Mucosa of rectum (tissue), 2 donors: ENCODE measurements at regions not wholly inside any gene's neighbourhood (a gene's known extent, or its start where the extent isn't known, plus 50 kb on each side); places are given as distances from the start of the nearest gene placed in this dataset.

Experiments used
- H3K27ac ChIP-seq, 2 donors: one replicate each; pipeline ENCODE4 v1.7.0; 2013; ENCODE audit warnings: inconsistent platforms in 2 of 2, low read depth in 2 of 2, low read length in 2 of 2
- H3K27me3 ChIP-seq, 2 donors: one replicate each; pipeline ENCODE4 v1.7.0; 2013; ENCODE audit warnings: low read length in 2 of 2; ENCODE audit not compliant: control insufficient read depth in 2 of 2, insufficient read depth in 2 of 2
- H3K36me3 ChIP-seq, 2 donors: one replicate each; pipeline ENCODE4 v1.7.0; 2013; ENCODE audit warnings: low read length in 2 of 2; ENCODE audit not compliant: control insufficient read depth in 2 of 2, insufficient read depth in 2 of 2
- H3K4me1 ChIP-seq, 2 donors: one replicate each; pipeline ENCODE4 v1.7.0; 2013; ENCODE audit warnings: low read length in 2 of 2, mild to moderate bottlenecking in 1 of 2; ENCODE audit not compliant: control insufficient read depth in 2 of 2, insufficient read depth in 2 of 2
- H3K4me3 ChIP-seq, 2 donors: one replicate each; pipeline ENCODE4 v1.7.0; 2013; ENCODE audit warnings: low read length in 2 of 2
- H3K9ac ChIP-seq, 2 donors: one replicate each; pipeline ENCODE4 v1.7.0; 2013; ENCODE audit warnings: low read length in 2 of 2, low read depth in 1 of 2, mild to moderate bottlenecking in 1 of 2
- H3K9me3 ChIP-seq, 2 donors: one replicate each; pipeline ENCODE4 v1.7.0; 2013; ENCODE audit warnings: low read length in 2 of 2; ENCODE audit not compliant: control insufficient read depth in 2 of 2
- donor health status: healthy.
- donor health status: Normal muscosa, but diverticular disease.

DNA sequence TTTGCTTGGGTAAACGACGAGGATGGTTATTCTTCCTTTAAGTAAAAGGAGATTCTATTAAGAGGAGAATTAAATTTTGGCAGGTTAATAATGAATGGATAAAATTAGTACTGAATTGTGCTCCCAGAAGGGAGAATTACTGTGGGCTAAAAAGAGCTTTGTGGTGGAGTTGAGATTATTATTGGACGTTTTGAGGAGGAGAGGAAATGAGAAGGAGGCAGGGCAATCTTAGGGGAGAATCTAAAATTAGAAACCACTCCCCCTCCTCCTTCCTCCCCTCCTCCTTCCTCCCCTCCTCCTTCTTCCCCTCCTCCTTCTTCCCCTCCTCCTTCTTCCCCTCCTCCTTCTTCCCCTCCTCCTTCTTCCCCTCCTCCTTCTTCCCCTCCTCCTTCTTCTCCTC lies 331.8 kb downstream of the PRL start:
- Histone ChIP-seq H3K4me1 (no peaks in the 10 kb centered on the region), H3K27me3 (no peaks in the 10 kb centered on the region), H3K27ac (no peak overlapping the region), H3K9me3 (no peaks in the 10 kb centered on the region), H3K36me3 (no peaks in the 10 kb centered on the region), H3K9ac (no peak overlapping the region), H3K4me3 (no peak overlapping the region)

DNA sequence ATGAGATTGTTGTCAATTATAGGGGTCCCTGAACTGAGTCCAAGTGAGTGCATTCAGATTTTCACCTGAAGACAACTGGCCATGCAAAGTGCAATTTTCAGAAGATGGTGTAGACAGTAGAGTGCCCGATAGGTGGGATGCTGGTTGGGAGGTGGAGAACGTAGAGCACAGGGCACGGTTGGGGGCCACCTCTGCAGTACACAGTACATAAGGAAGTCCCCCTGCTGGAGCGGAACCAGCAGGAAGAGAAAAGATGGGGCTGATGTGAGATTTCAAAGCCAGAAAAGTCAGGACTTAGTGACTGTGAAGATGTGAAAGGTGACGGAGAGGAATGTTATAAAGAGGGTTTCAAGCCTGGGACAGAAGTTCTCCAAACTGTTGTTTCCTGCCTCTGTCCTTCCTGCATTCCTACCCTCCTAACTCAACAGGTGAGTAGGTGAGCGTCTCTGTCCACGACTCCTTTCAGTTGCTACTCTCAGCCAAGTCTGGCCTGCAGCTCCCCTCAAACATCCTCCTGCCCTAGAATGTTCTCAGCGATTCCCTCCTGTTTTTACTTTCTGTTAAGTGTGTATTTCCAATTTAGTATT lies 330.8 kb downstream of the PRL start:
- Histone ChIP-seq H3K27ac (no peak overlapping the region), H3K4me3 (no peak overlapping the region), H3K36me3 (no peaks in the 10 kb centered on the region)

DNA sequence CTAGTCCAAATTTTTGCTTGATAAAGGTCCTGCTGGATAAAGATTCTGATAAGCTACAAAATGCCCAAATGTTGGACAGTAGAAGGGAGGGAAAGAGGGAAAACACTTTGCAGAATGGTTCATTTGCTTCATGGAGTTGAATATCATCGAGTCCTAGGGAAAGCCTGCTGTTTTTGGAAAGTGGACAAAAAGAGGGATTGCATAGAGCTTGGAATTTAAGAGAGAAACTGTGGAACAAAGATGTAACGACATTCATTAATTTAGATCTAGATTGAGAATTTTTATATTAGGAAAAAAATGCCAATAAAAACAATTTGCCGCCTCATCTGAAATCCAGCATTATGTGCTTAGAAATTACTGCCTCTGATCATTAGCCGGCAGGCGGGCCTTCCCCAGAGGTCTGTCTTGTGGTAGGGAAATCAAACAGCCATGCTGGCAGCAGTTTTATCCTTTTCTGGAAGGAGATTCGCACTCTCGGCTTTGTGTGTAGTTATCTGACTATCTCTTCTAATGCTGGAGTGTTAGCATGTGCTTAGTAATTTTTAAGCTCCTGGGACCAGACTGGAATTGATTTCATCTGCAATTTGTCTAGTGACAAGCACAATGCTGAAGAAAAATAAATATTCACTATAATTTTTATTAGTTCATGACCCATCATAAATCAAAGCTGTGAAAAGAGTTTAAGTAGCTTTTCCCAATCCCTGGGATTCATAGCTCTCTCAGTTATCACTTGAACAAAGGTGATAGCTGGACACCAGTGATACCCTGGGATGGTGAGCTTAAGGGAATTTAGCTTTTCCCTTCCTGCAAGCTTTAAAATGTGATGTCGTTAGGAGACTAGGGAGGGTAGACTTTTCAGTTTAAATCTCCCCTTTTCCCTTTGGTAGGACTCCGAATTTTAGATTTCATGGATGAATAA lies 329.5 kb downstream of the PRL start:
- H3K27ac ChIP-seq = no peak overlapping the region
- no peaks in the 10 kb centered on the region for H3K27me3 ChIP-seq
- no peak overlapping the region for H3K4me3 ChIP-seq
- no peaks in the 10 kb centered on the region for H3K9me3 ChIP-seq
- H3K36me3 ChIP-seq = no peaks in the 10 kb centered on the region
- H3K9ac ChIP-seq = no peak overlapping the region
- no peaks in the 10 kb centered on the region for H3K4me1 ChIP-seq

More for the DNA sequence above, 330.8 kb downstream of the PRL start:
- Histone ChIP-seq H3K9me3 (no peaks in the 10 kb centered on the region), H3K27me3 (no peaks in the 10 kb centered on the region), H3K4me1 (no peaks in the 10 kb centered on the region), H3K9ac (no peak overlapping the region)

DNA sequence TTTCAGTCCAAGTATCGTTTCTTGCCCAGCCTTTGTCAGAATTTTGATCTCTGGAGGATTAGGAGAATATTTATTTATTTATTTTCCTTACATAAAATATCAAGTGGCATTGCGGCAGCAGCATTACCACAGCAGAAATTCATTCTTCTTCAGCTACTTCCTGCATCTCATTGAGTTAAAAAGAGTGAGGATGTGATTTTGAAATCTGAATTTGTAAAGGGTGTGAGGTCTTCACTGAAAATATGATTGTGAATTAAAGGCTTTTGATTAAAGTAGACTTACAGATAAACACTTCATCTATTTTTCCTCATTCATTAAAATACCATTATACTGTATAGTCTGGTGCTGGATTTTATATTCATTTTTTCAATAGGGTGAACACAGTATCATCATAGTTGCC lies 328.4 kb downstream of the PRL start:
- Histone ChIP-seq H3K27ac (no peak overlapping the region), H3K9me3 (no peaks in the 10 kb centered on the region), H3K27me3 (no peaks in the 10 kb centered on the region), H3K9ac (no peak overlapping the region), H3K4me3 (no peak overlapping the region), H3K36me3 (no peaks in the 10 kb centered on the region), H3K4me1 (no peaks in the 10 kb centered on the region)

DNA sequence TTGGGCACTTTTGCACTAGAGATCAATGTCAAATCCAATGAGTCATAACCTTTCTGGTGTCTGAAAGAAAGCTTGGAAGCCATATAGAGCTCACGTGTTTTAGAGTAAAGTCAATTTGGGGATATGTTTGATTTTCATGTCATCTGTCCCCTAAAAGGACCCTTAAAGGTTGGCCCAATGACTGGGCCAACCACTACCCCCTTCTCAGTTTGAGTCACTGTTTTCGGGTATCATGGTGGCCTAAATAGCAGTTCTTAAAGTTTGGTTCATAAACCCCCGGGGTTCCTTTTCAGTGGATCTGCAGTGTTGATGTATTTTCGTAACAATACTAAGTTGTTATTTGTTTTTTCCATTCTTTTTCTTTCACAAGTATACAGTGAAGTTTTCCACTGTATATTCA lies 327.6 kb downstream of the PRL start:
- H3K27me3 ChIP-seq = no peaks in the 10 kb centered on the region
- no peaks in the 10 kb centered on the region for H3K36me3 ChIP-seq
- H3K4me3 ChIP-seq = no peak overlapping the region
- no peak overlapping the region for H3K9ac ChIP-seq
- H3K9me3 ChIP-seq = no peaks in the 10 kb centered on the region
- no peak overlapping the region for H3K27ac ChIP-seq
- no peaks in the 10 kb centered on the region for H3K4me1 ChIP-seq

- H3K9ac ChIP-seq = no peak overlapping the region
- no peaks in the 10 kb centered on the region for H3K36me3 ChIP-seq
- H3K4me1 ChIP-seq = no peaks in the 10 kb centered on the region
- H3K27me3 ChIP-seq = no peaks in the 10 kb centered on the region
- no peaks in the 10 kb centered on the region for H3K9me3 ChIP-seq
- no peak overlapping the region for H3K27ac ChIP-seq
- H3K4me3 ChIP-seq = no peak overlapping the region
These were observed 326.1 kb downstream of the PRL start for GRCh38 chr6:21970569-21971300.

DNA sequence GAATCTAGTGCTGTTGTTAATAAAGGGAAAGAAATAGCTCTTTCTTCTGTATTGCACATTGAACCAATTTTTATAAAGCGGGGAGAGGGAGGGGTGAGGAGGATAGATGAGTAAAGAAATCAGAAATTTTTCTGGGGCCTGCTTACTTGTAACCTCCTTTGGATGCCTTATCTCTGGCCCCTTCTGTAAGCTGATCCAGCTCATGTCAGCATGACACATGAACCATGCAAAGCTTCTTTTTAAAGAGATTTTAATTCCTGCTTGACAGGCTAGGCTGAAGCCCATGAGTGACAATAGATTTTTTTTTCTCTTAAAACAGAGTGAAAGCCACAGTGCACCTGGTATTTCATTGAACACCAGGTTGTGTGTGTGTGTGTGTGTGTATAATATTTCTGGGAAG lies 325.3 kb downstream of the PRL start:
- H3K9me3 ChIP-seq = no peaks in the 10 kb centered on the region
- H3K4me1 ChIP-seq = no peaks in the 10 kb centered on the region
- no peak overlapping the region for H3K9ac ChIP-seq
- H3K36me3 ChIP-seq = no peaks in the 10 kb centered on the region
- H3K27me3 ChIP-seq = no peaks in the 10 kb centered on the region
- no peak overlapping the region for H3K27ac ChIP-seq
- no peak overlapping the region for H3K4me3 ChIP-seq

DNA sequence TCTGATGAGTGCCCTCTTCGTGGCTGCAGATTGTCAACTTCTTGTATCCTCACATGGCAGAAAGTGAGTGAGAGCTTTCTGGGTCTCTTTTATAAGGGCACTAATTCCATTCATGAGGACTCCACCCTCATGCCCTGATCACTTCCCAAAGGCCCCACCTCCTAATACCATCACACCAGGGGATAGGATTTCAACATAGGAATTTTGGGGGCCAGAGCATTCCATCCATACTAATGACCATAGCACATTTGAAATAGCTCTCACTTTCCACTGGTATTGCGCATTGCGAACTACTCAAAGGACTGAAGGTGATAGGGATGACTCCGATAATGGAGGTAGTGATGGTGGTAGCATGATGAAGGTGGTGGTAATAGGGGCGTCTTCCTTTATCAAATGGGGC lies 324.3 kb downstream of the PRL start:
- Histone ChIP-seq H3K36me3 (no peaks in the 10 kb centered on the region), H3K4me1 (no peaks in the 10 kb centered on the region), H3K9me3 (no peaks in the 10 kb centered on the region), H3K4me3 (no peak overlapping the region), H3K27ac (no peak overlapping the region), H3K9ac (no peak overlapping the region), H3K27me3 (no peaks in the 10 kb centered on the region)

DNA sequence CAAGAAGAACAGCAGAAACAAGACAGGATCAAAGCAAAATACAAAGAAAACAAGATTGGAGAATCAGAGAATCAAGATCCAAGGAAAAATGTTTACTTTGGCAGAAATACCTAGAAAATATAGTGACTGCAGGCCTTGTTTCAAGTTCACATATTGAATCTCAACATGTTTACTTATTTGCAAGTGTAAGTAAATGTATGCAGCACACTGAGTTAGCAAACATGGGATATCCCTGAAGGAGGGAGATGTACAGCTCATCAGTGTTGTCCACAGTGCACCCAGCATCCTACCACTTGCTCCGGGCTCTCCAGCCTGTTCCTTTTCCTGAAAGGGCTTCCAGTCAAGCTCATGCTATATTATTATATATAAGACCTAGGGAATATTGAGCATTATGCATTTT lies 319.5 kb downstream of the PRL start:
- H3K27ac ChIP-seq = no peak overlapping the region
- no peaks in the 10 kb centered on the region for H3K9me3 ChIP-seq
- H3K36me3 ChIP-seq = no peaks in the 10 kb centered on the region
- H3K4me1 ChIP-seq = no peaks in the 10 kb centered on the region
- H3K9ac ChIP-seq = no peak overlapping the region
- H3K27me3 ChIP-seq = no peaks in the 10 kb centered on the region
- no peak overlapping the region for H3K4me3 ChIP-seq

GRCh38 chr6:21981235-21981833 lies 315.5 kb downstream of the PRL start:
- Histone ChIP-seq H3K27me3 (no peaks in the 10 kb centered on the region), H3K4me3 (no peak overlapping the region), H3K4me1 (no peaks in the 10 kb centered on the region), H3K27ac (no peak overlapping the region), H3K9me3 (no peaks in the 10 kb centered on the region), H3K36me3 (no peaks in the 10 kb centered on the region), H3K9ac (no peak overlapping the region)
